H9 (cell line): ENCODE measurements at regions not wholly inside any gene's neighbourhood (a gene's known extent, or its start where the extent isn't known, plus 50 kb on each side); places are given as distances from the start of the nearest gene placed in this dataset.

Source experiments
- DNase-seq: peaks from one replicate; pipeline ENCODE4 v3.0.0-alpha.2; 2017
- H2AFZ ChIP-seq: one replicate; pipeline ENCODE4 v1.6.1; 2013; ENCODE audit warnings: mild to moderate bottlenecking, low read length, control low read depth, moderate library complexity
- H2AK5ac ChIP-seq: 2 replicates; pipeline ENCODE4 v1.6.1; 2013; ENCODE audit warnings: low read length, control low read depth, mixed read lengths; ENCODE audit not compliant: insufficient read length
- H2BK120ac ChIP-seq: one replicate; pipeline ENCODE4 v1.6.1; 2013; ENCODE audit warnings: low read depth, mild to moderate bottlenecking, low read length, control low read depth, inconsistent platforms; ENCODE audit not compliant: poor library complexity, severe bottlenecking
- H2BK12ac ChIP-seq: 2 replicates; pipeline ENCODE4 v1.6.1; 2013; ENCODE audit warnings: low read length, control low read depth, mixed read lengths, low read depth; ENCODE audit not compliant: insufficient read length
- H2BK15ac ChIP-seq: 2 replicates; pipeline ENCODE4 v1.6.1; 2013; ENCODE audit warnings: low read depth, low read length, control low read depth
- H2BK20ac ChIP-seq: one replicate; pipeline ENCODE4 v1.6.1; 2013; ENCODE audit warnings: low read depth, mild to moderate bottlenecking, low read length, control low read depth, inconsistent platforms; ENCODE audit not compliant: poor library complexity, severe bottlenecking
- H2BK5ac ChIP-seq: 2 replicates; pipeline ENCODE4 v1.6.1; 2013; ENCODE audit warnings: low read length, control low read depth, mixed read lengths; ENCODE audit not compliant: insufficient read length
- H3K14ac ChIP-seq: 2 replicates; pipeline ENCODE4 v1.6.1; 2013; ENCODE audit warnings: low read length, control low read depth; ENCODE audit not compliant: insufficient read depth
- H3K18ac ChIP-seq: 2 replicates; pipeline ENCODE4 v1.6.1; 2013; ENCODE audit warnings: low read depth, mild to moderate bottlenecking, mixed read lengths, low read length, control low read depth; ENCODE audit not compliant: insufficient read length
- H3K23ac ChIP-seq: 2 replicates; pipeline ENCODE4 v1.6.1; 2013; ENCODE audit warnings: low read length, control low read depth, mixed read lengths, low read depth; ENCODE audit not compliant: insufficient read length
- H3K23me2 ChIP-seq: 2 replicates; pipeline ENCODE4 v1.6.1; 2013; ENCODE audit warnings: low read depth, mild to moderate bottlenecking, mixed read lengths, low read length, control low read depth; ENCODE audit not compliant: insufficient read length, poor library complexity, severe bottlenecking
- H3K27ac ChIP-seq: 2 replicates; pipeline ENCODE4 v1.5.1; 2013; ENCODE audit warnings: low read length, control low read depth, mixed read lengths, low read depth; ENCODE audit not compliant: insufficient read length
- H3K27me3 ChIP-seq: 2 replicates; pipeline ENCODE4 v1.6.1; 2013; ENCODE audit warnings: low read length, control low read depth, inconsistent platforms; ENCODE audit not compliant: insufficient read depth
- H3K4ac ChIP-seq: 2 replicates; pipeline ENCODE4 v1.6.1; 2013; ENCODE audit warnings: low read depth, mild to moderate bottlenecking, control low read depth, inconsistent platforms, low read length, moderate library complexity
- H3K4me1 ChIP-seq: 2 replicates; pipeline ENCODE4 v1.6.1; 2013; ENCODE audit warnings: low read length, control low read depth, inconsistent platforms; ENCODE audit not compliant: insufficient read depth
- H3K4me2 ChIP-seq: 2 replicates; pipeline ENCODE4 v1.6.1; 2013; ENCODE audit warnings: low read length, control low read depth, mixed read lengths; ENCODE audit not compliant: insufficient read length, insufficient read depth
- H3K56ac ChIP-seq: 2 replicates; pipeline ENCODE4 v1.6.1; 2013; ENCODE audit warnings: low read depth, mild to moderate bottlenecking, mixed read lengths, low read length, control low read depth; ENCODE audit not compliant: insufficient read length
- H3K79me1 ChIP-seq: 2 replicates; pipeline ENCODE4 v1.6.1; 2013; ENCODE audit warnings: low read depth, mild to moderate bottlenecking, moderate library complexity, low read length, control low read depth, inconsistent platforms; ENCODE audit not compliant: insufficient read depth, poor library complexity, severe bottlenecking
- H3K79me2 ChIP-seq: 2 replicates; pipeline ENCODE4 v1.6.1; 2013; ENCODE audit warnings: low read length, control low read depth, inconsistent platforms; ENCODE audit not compliant: insufficient read depth
- H3K9ac ChIP-seq: 2 replicates; pipeline ENCODE4 v1.6.1; 2013; ENCODE audit warnings: low read length, control low read depth, mixed read lengths; ENCODE audit not compliant: insufficient read length; ENCODE audit errors: extremely low read depth
- H3K9me3 ChIP-seq: one replicate; pipeline ENCODE4 v1.6.1; 2013; ENCODE audit warnings: low read depth, low read length, inconsistent platforms; ENCODE audit not compliant: control insufficient read depth
- H3T11ph ChIP-seq: one replicate; pipeline ENCODE4 v1.6.1; 2013; ENCODE audit warnings: mild to moderate bottlenecking, low read length, control low read depth, inconsistent platforms
- H4K20me1 ChIP-seq: one replicate; pipeline ENCODE4 v1.6.1; 2013; ENCODE audit not compliant: control insufficient read depth, insufficient read length, insufficient read depth
- H4K5ac ChIP-seq: 2 replicates; pipeline ENCODE4 v1.6.1; 2013; ENCODE audit warnings: low read depth, mild to moderate bottlenecking, mixed read lengths, low read length, control low read depth; ENCODE audit not compliant: insufficient read length
- H4K8ac ChIP-seq: replicated peaks from 2 replicates; pipeline ENCODE4 v1.6.1; 2013; ENCODE audit warnings: low read length, control low read depth, mixed read lengths, low read depth; ENCODE audit not compliant: insufficient read length
- H4K91ac ChIP-seq: 2 replicates; pipeline ENCODE4 v1.6.1; 2013; ENCODE audit warnings: low read depth, mild to moderate bottlenecking, moderate library complexity, mixed read lengths, low read length, control low read depth; ENCODE audit not compliant: insufficient read length
- H3K27ac Mint-ChIP-seq, 3 experiments: 2 replicates in 2 of 3; 3 replicates in 1 of 3; pipeline ENCODE4 v1.8.0; 2020 to 2021; ENCODE audit warnings: mixed read lengths in 3 of 3, mild to moderate bottlenecking in 1 of 3, moderate library complexity in 1 of 3
- H3K27me3 Mint-ChIP-seq: 2 replicates; pipeline ENCODE4 v1.8.0; 2021; ENCODE audit warnings: low read depth, mild to moderate bottlenecking, moderate library complexity, mixed read lengths
- H3K36me3 Mint-ChIP-seq, 3 experiments: 2 replicates in 2 of 3; 3 replicates in 1 of 3; pipeline ENCODE4 v1.8.0; 2020 to 2021; ENCODE audit warnings: low read depth in 3 of 3, mixed read lengths in 3 of 3; ENCODE audit not compliant: insufficient read depth in 1 of 3
- H3K4me1 Mint-ChIP-seq, 2 experiments: 2 replicates each; pipeline ENCODE4 v1.8.0; 2020; ENCODE audit warnings: mixed read lengths in 2 of 2
- H3K4me3 Mint-ChIP-seq, 2 experiments: 2 replicates in 1 of 2; 3 replicates in 1 of 2; pipeline ENCODE4 v1.8.0; 2020 to 2021; ENCODE audit warnings: mild to moderate bottlenecking in 2 of 2, mixed read lengths in 2 of 2, moderate library complexity in 1 of 2
- H3K9me3 Mint-ChIP-seq, 2 experiments: 2 replicates in 1 of 2; 3 replicates in 1 of 2; pipeline ENCODE4 v1.8.0; 2020; ENCODE audit warnings: mild to moderate bottlenecking in 2 of 2, mixed read lengths in 2 of 2, moderate library complexity in 1 of 2
- WGBS: extraction: QIAGEN DNeasy Blood & Tissue Kit; methylation state at CpG from one replicate; pipeline ENCODE4 v1.1.7; 2013; ENCODE audit warnings: missing lambda C conversion rate, low lambda C conversion rate, mixed read lengths; ENCODE audit not compliant: insufficient read length; ENCODE audit errors: extremely low coverage; 5-methylcytosine and 5-hydroxymethylcytosine counted together
- TF ChIP-seq, protein P1 (sequence below): fragments of 200-600 bp; sonication (generic); conservative IDR thresholded peaks from 3 replicates; pipeline ENCODE4 v1.8.0; 2021; ENCODE audit warnings: antibody characterized with exemption, mild to moderate bottlenecking

- Mint-ChIP-seq H3K9me3 (no peaks in the 10 kb centered on the region; a peak in 1 of 5 replicates), H3K4me1 (no peaks in the 10 kb centered on the region), H3K36me3 (no peaks in the 10 kb centered on the region), H3K27me3 (no peaks in the 10 kb centered on the region), H3K27ac (no peak overlapping the region), H3K4me3 (no peak overlapping the region)
- Histone ChIP-seq H3T11ph (no peak overlapping the region), H2AFZ (no peak overlapping the region), H3K9ac (no peak overlapping the region), H3K18ac (no peak overlapping the region), H4K5ac (no peak overlapping the region), H2AK5ac (no peak overlapping the region), H3K27ac (no peak overlapping the region), H3K4me2 (no peak overlapping the region), H2BK20ac (no peak overlapping the region), H2BK120ac (no peak overlapping the region), H3K9me3 (no peaks in the 10 kb centered on the region), H3K4me1 (no peaks in the 10 kb centered on the region), H4K20me1 (no peaks in the 10 kb centered on the region), H2BK15ac (no peak overlapping the region), H3K4ac (no peak overlapping the region), H3K56ac (no peak overlapping the region), H2BK12ac (no peak overlapping the region), H3K79me2 (no peaks in the 10 kb centered on the region), H4K91ac (no peak overlapping the region), H3K23me2 (no peaks in the 10 kb centered on the region), H3K23ac (no peak overlapping the region), H4K8ac (no peak overlapping the region), H3K27me3 (no peaks in the 10 kb centered on the region), H2BK5ac (no peak overlapping the region), H3K14ac (no peak overlapping the region), H3K79me1 (no peaks in the 10 kb centered on the region)
- TF ChIP-seq, protein P1, sequence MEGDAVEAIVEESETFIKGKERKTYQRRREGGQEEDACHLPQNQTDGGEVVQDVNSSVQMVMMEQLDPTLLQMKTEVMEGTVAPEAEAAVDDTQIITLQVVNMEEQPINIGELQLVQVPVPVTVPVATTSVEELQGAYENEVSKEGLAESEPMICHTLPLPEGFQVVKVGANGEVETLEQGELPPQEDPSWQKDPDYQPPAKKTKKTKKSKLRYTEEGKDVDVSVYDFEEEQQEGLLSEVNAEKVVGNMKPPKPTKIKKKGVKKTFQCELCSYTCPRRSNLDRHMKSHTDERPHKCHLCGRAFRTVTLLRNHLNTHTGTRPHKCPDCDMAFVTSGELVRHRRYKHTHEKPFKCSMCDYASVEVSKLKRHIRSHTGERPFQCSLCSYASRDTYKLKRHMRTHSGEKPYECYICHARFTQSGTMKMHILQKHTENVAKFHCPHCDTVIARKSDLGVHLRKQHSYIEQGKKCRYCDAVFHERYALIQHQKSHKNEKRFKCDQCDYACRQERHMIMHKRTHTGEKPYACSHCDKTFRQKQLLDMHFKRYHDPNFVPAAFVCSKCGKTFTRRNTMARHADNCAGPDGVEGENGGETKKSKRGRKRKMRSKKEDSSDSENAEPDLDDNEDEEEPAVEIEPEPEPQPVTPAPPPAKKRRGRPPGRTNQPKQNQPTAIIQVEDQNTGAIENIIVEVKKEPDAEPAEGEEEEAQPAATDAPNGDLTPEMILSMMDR = no peak
- no peak for DNase-seq
- WGBS = no CpG with 5 or more reads among the region's 3 CpGs
Observed at GRCh38 chr2:61720911-61721310, 132.9 kb downstream of the FAM161A start.
